Activated T-cell treated with anti-CD3 and anti-CD28 coated beads, Interleukin-2, amount 50 U/mL, for 48 hours (primary cell): ENCODE measurements at regions not wholly inside any gene's neighbourhood (a gene's known extent, or its start where the extent isn't known, plus 50 kb on each side); places are given as distances from the start of the nearest gene placed in this dataset.

Experiments
- DNase-seq, 2 experiments: peaks; one replicate each; pipeline ENCODE4 v3.0.0-alpha.2; 2020

GRCh38 chr3:186487819-186488218 lies 56.4 kb downstream of the CRYGS start:
- DNase-seq: no peak

- DNase-seq: no peak
Observed at GRCh38 chr3:186487037-186487436, 57.1 kb downstream of the CRYGS start.

- DNase-seq: no peak
Observed at GRCh38 chr3:186483611-186484340, 60.4 kb downstream of the CRYGS start.

- no peak for DNase-seq
Observed at GRCh38 chr3:186481526-186481925, 62.7 kb downstream of the CRYGS start.

- no peak for DNase-seq
Observed at GRCh38 chr3:186477876-186478275, 66.3 kb downstream of the CRYGS start.

GRCh38 chr3:186477033-186477432 lies 67.1 kb downstream of the CRYGS start:
- DNase-seq: no peak

GRCh38 chr3:186476541-186476940 lies 67.6 kb downstream of the CRYGS start:
- DNase-seq: no peak

- no peak for DNase-seq
Observed at GRCh38 chr3:186476044-186476468, 68.1 kb downstream of the CRYGS start.

- no peak for DNase-seq
Observed at GRCh38 chr3:186473166-186473565, 71.0 kb downstream of the CRYGS start.

GRCh38 chr3:186472456-186473008 lies 71.6 kb downstream of the CRYGS start:
- no peak for DNase-seq

GRCh38 chr3:186471771-186472170 lies 72.4 kb downstream of the CRYGS start:
- DNase-seq: no peak

GRCh38 chr3:186469525-186469924 lies 74.7 kb downstream of the CRYGS start:
- DNase-seq: no peak

- no peak for DNase-seq
Observed at GRCh38 chr3:186467969-186468368, 76.2 kb downstream of the CRYGS start.

- no peak for DNase-seq
Observed at GRCh38 chr3:186466391-186466974, 77.7 kb downstream of the CRYGS start.

GRCh38 chr3:186465508-186465907 lies 78.7 kb downstream of the CRYGS start:
- no peak for DNase-seq

- no peak for DNase-seq
Observed at GRCh38 chr3:186464424-186465093, 79.6 kb downstream of the CRYGS start.

- DNase-seq: no peak
Observed at GRCh38 chr3:186461141-186461540, 83.0 kb downstream of the CRYGS start.

GRCh38 chr3:186459108-186459467 lies 85.1 kb downstream of the CRYGS start:
- DNase-seq: no peak

- DNase-seq: no peak
Observed at GRCh38 chr3:186458306-186459107, 85.7 kb downstream of the CRYGS start.

GRCh38 chr3:186457236-186457635 lies 86.9 kb downstream of the CRYGS start:
- DNase-seq: no peak

- DNase-seq: no peak
Observed at GRCh38 chr3:186456731-186457191, 87.4 kb downstream of the CRYGS start.

- DNase-seq: no peak
Observed at GRCh38 chr3:186454881-186455703, 89.1 kb downstream of the CRYGS start.
